NB4 (cell line): ENCODE measurements at regions not wholly inside any gene's neighbourhood (a gene's known extent, or its start where the extent isn't known, plus 50 kb on each side); places are given as distances from the start of the nearest gene placed in this dataset.
A peak's percentile ranks its signal among the peaks of the same experiment; 100 is the strongest.

ENCODE experiments used
- DNase-seq: peaks from one replicate; pipeline ENCODE4 v3.0.0; 2010; ENCODE audit warnings: low read depth
- H3K4me3 ChIP-seq: one replicate; pipeline ENCODE4 v1.5.1; 2011; ENCODE audit warnings: mild to moderate bottlenecking, low read depth, low read length, moderate library complexity
- MYC ChIP-seq: IDR thresholded peaks from 2 replicates; pipeline ENCODE4 v1.6.1; 2011; ENCODE audit warnings: low read depth, low read length
- POLR2A ChIP-seq: IDR thresholded peaks from 2 replicates; pipeline ENCODE4 v1.6.1; 2011; ENCODE audit warnings: mild to moderate bottlenecking; ENCODE audit not compliant: insufficient read length; ENCODE audit errors: extremely low read depth
- TF ChIP-seq, protein P1 (sequence below): IDR thresholded peaks from 2 replicates; pipeline ENCODE4 v1.6.1; 2011; ENCODE audit warnings: low read depth, low read length
- TF ChIP-seq, protein P2 (sequence below): IDR thresholded peaks from one replicate; pipeline ENCODE4 v1.5.1; 2012; ENCODE audit warnings: low read depth, low read length

DNA sequence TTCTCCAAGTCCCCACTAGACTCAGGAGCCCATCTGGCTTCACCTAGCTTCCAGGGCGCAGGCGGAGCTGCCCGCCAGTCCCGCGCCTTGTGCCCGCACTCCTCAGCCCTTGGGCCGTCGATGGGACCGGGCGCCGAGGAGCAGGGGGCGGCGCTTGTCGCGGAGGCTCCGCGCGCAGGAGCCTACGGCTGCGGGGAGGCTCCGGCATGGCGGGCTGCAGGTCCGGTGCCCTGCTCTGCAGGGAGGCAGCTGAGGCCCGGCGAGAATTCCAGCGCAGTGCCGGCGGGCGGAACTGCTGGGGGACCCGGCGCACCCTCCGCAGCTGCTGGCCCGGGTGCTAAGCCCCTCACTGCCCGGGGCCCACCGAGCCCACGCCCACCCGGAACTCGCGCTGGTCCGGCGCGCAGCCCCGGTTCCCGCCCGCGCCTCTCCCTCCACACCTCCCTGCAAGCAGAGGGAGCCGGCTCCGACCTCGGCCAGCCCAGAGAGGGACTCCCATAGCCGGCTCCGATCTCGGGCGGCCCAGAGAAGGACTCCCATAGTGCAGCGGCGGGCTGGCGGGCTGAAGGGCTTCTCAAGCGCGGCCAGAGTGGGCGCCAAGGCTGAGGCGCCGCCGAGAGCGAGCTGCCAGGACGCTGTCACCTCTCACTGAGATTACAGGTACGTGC lies 78.1 kb upstream of the PJA2 start:
- no peak for DNase-seq
- H3K4me3 ChIP-seq: no peak overlapping the region
- TF ChIP-seq MYC (no peak), POLR2A (no peak)
- TF ChIP-seq, protein P1, sequence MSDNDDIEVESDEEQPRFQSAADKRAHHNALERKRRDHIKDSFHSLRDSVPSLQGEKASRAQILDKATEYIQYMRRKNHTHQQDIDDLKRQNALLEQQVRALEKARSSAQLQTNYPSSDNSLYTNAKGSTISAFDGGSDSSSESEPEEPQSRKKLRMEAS: no peak

DNA sequence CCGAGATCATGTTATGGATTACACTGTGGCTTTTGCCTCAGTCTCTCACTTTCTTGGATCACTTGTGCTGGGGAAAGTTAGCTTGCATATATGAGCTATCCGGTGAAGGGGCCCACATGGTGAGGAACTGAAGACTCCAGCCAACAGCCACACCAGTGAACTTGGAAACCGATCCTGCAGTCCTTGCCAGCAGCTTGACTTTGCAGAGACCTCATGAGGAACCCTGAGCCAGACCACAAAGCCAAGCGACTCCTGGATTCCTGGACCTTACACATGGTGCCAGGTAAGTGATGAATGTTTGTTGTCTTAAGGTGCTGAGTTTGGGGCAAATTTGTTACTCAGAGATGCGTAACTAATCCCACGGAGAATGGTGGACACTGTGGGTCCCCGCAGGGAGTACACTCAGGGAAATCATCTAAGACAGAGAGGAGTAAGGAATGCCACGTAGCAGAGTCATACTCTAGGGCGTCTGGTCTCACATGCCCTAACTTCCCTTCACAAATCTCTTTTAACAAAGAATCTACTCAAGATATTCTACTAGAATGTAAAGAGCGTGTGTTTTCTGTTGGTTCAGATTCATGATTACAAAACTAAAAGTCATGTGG lies 76.5 kb upstream of the PJA2 start:
- no peak for DNase-seq
- no peak overlapping the region for H3K4me3 ChIP-seq
- TF ChIP-seq, protein P1: no peak
- TF ChIP-seq MYC: no peak
- no peak for TF ChIP-seq POLR2A
- TF ChIP-seq, protein P2, sequence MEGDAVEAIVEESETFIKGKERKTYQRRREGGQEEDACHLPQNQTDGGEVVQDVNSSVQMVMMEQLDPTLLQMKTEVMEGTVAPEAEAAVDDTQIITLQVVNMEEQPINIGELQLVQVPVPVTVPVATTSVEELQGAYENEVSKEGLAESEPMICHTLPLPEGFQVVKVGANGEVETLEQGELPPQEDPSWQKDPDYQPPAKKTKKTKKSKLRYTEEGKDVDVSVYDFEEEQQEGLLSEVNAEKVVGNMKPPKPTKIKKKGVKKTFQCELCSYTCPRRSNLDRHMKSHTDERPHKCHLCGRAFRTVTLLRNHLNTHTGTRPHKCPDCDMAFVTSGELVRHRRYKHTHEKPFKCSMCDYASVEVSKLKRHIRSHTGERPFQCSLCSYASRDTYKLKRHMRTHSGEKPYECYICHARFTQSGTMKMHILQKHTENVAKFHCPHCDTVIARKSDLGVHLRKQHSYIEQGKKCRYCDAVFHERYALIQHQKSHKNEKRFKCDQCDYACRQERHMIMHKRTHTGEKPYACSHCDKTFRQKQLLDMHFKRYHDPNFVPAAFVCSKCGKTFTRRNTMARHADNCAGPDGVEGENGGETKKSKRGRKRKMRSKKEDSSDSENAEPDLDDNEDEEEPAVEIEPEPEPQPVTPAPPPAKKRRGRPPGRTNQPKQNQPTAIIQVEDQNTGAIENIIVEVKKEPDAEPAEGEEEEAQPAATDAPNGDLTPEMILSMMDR: no peak

DNA sequence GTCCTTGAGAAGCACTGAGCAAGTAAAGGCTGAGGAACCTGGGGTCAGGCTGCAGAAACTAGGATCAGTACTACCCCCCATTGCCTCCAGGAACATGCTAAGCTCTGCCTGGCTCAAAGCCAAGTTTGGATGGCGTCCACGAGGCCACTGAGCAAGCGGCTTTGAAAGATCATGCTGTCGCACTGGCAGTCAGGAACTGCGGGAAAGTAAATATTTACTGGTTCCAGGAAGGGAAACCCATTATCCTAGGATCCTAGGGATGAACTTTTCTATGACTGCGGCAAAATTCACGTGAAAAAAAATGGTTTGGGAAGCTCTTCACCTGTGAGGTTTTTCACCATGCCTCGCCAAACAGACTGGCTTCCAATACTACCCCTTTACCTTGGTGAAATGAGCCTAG lies 75.3 kb upstream of the PJA2 start:
- DNase-seq: no peak
- no peak for TF ChIP-seq MYC
- TF ChIP-seq, protein P1: no peak
- no peak for TF ChIP-seq POLR2A
- TF ChIP-seq, protein P2: no peak
- H3K4me3 ChIP-seq: no peak overlapping the region

DNA sequence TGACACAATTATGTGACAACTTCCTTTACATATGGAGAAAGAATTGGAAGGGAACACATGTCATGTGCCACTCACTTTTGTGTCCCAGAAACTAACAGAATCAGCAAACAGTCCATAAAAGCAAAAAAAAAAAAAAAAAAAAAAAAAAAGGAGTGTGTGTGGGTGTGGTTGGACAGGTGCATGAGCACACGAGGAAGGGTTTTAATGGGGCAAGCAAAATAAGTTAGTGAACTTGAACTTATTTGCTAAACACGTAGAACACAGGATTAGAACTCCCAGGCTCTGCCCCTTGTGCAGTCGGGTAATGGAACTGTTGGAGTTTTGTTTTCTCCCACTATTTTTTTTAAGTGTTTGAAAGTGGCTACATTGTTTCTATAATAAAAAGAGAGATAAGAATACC lies 74.8 kb upstream of the PJA2 start:
- DNase-seq: no peak
- H3K4me3 ChIP-seq: no peak overlapping the region
- TF ChIP-seq, protein P2: no peak
- TF ChIP-seq, protein P1: no peak
- TF ChIP-seq POLR2A (no peak), MYC (no peak)

DNA sequence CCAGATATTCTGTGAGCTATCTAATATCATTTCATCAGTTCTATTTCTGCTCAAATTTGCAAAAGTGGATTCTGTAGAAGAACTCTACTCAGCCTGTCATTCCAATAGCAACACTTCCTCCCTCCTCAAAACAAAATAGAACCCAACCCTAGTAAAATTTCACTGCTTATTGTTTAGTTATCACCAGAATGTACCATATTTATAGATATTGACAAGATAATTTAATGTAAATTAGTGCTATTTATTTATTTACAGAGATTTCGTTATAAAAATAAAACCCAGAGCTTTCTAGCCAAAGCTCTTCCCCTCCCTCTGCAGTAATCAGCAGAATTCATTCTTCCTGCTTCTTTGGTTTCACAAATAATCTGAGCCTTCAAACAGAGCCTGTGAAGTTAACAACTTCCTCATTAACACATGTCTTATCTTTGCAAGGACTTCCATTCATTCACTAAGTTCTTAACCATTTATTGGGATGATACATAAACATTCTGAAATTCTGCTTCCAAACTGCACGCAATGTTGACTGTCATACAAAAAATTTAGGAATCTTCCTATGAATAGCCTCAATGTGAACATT lies 73.7 kb upstream of the PJA2 start:
- H3K4me3 ChIP-seq: no peak overlapping the region
- TF ChIP-seq MYC (no peak), POLR2A (no peak)
- TF ChIP-seq, protein P1: no peak
- peak; percentile 26 for DNase-seq

DNA sequence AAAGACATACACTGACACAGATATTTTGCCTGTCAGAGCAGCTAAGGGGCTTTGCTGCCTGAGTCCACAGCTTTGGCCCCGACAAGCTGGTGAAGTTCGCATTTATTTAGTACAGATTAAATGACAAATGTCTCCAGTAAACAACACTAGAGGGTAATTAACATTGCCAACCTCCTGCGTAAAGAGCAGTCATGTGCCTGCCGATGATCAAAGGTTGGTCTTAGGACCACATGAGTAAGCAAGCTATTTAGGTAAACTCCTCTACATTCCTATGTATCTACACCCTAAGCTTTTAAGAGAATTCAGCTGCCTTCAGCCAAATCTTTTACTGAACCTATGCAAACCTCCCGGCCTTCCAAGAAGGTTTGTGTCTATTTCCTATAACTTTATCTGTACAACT lies 73.0 kb upstream of the PJA2 start:
- no peak for DNase-seq
- no peak overlapping the region for H3K4me3 ChIP-seq
- no peak for TF ChIP-seq POLR2A
- TF ChIP-seq, protein P1: no peak
- TF ChIP-seq, protein P2: no peak
- no peak for TF ChIP-seq MYC
